WTC11 (cell line): ENCODE measurements at regions not wholly inside any gene's neighbourhood (a gene's known extent, or its start where the extent isn't known, plus 50 kb on each side); places are given as distances from the start of the nearest gene placed in this dataset.

Source experiments
- ATAC-seq: fragments of 200-7000 bp; cut with Tn5 transposase; 2 replicates; pipeline ENCODE4 v1.10.0; 2021; ENCODE audit warnings: mild to moderate bottlenecking, moderate library complexity
- CTCF ChIA-PET: fragments of 300-600 bp; sonication (Branson Sonifier 250); formaldehyde crosslinking; loops from one replicate; lab custom pipeline; 2021; ENCODE audit warnings: antibody characterized with exemption; lab: Charles Lee
- POLR2A ChIA-PET: fragments of 350-600 bp; sonication (Branson Sonifier 250); formaldehyde crosslinking; loops from one replicate; lab custom pipeline; 2021; ENCODE audit warnings: antibody characterized with exemption; lab: Charles Lee
- DNase-seq: peaks from one replicate; pipeline ENCODE4 v3.0.0; 2021; ENCODE audit warnings: low spot score
- H3K27ac Mint-ChIP-seq: 2 replicates; pipeline ENCODE4 v1.8.0; 2021; ENCODE audit warnings: mixed read lengths
- H3K27me3 Mint-ChIP-seq: 2 replicates; pipeline ENCODE4 v1.8.0; 2021; ENCODE audit warnings: low read depth, mild to moderate bottlenecking, moderate library complexity, mixed read lengths
- H3K36me3 Mint-ChIP-seq: 2 replicates; pipeline ENCODE4 v1.8.0; 2021; ENCODE audit warnings: mixed read lengths
- H3K4me1 Mint-ChIP-seq: 2 replicates; pipeline ENCODE4 v1.8.0; 2022; ENCODE audit warnings: mixed read lengths
- H3K4me3 Mint-ChIP-seq: 2 replicates; pipeline ENCODE4 v1.8.0; 2021; ENCODE audit warnings: mild to moderate bottlenecking, moderate library complexity, mixed read lengths
- H3K9me3 Mint-ChIP-seq: 2 replicates; pipeline ENCODE4 v1.8.0; 2021; ENCODE audit warnings: mixed read lengths
- ARID4B ChIP-seq: sonication (generic); formaldehyde crosslinking; IDR thresholded peaks from 2 replicates; pipeline ENCODE4 v1.8.0; 2023; ENCODE audit warnings: missing genetic modification reagents, mild to moderate bottlenecking, borderline replicate concordance
- CDX4 ChIP-seq: fragments of 250-450 bp; sonication (Bioruptor Pico); IDR thresholded peaks from 2 replicates; pipeline ENCODE4 v1.9.0; 2021; ENCODE audit warnings: moderate library complexity, mild to moderate bottlenecking, inconsistent platforms, borderline replicate concordance
- GRHL2 ChIP-seq: fragments of 250-450 bp; sonication (Bioruptor Pico); IDR thresholded peaks from 2 replicates; pipeline ENCODE4 v1.8.0; 2022; ENCODE audit warnings: mild to moderate bottlenecking, moderate library complexity; ENCODE audit not compliant: insufficient replicate concordance, severe bottlenecking
- HMGXB4 ChIP-seq: sonication (generic); formaldehyde crosslinking; IDR thresholded peaks from 2 replicates; pipeline ENCODE4 v1.8.1; 2023; ENCODE audit warnings: mild to moderate bottlenecking, moderate library complexity, missing genetic modification reagents
- JAZF1 ChIP-seq: fragments of 250-450 bp; sonication (Bioruptor Pico); IDR thresholded peaks from 2 replicates; pipeline ENCODE4 v1.9.0; 2021; ENCODE audit warnings: moderate library complexity, mild to moderate bottlenecking, inconsistent platforms
- ZNF281 ChIP-seq: sonication (generic); formaldehyde crosslinking; IDR thresholded peaks from 2 replicates; pipeline ENCODE4 v1.8.0; 2023; ENCODE audit warnings: mild to moderate bottlenecking, missing genetic modification reagents

- TF ChIP-seq HMGXB4 (CRISPR knock-in tag): no peak
- TF ChIP-seq, all 79 proteins: peak for 0
Observed at GRCh38 chr21:16133248-16133647, 403.5 kb downstream of the USP25 start (continued).

- peaks cover 2% of the 10 kb centered on the region; the same call in 1 of the 2 replicates for H3K27me3 Mint-ChIP-seq
- no peak for DNase-seq
Observed at GRCh38 chr21:16134134-16134533, 404.4 kb downstream of the USP25 start.

More at GRCh38 chr21:16134134-16134533, 404.4 kb downstream of the USP25 start:
- Mint-ChIP-seq H3K27ac (no peak overlapping the region), H3K9me3 (peaks cover 20% of the 10 kb centered on the region), H3K4me3 (no peak overlapping the region), H3K4me1 (no peaks in the 10 kb centered on the region)
- CTCF ChIA-PET: no interaction called here
- no peak for ATAC-seq
- POLR2A ChIA-PET: no interaction called here
- TF ChIP-seq GRHL2 (no peak), ZNF281 (CRISPR knock-in tag) (no peak), ARID4B (CRISPR knock-in tag) (no peak), JAZF1 (CRISPR knock-in tag) (no peak), CDX4 (CRISPR knock-in tag) (no peak)
- TF ChIP-seq, all 79 proteins: peak for 0
- peaks cover 5% of the 10 kb centered on the region for H3K36me3 Mint-ChIP-seq
